ENCODE measurements at regions not wholly inside any gene's neighbourhood (a gene's known extent, or its start where the extent isn't known, plus 50 kb on each side); places are given as distances from the start of the nearest gene placed in this dataset.

DNA sequence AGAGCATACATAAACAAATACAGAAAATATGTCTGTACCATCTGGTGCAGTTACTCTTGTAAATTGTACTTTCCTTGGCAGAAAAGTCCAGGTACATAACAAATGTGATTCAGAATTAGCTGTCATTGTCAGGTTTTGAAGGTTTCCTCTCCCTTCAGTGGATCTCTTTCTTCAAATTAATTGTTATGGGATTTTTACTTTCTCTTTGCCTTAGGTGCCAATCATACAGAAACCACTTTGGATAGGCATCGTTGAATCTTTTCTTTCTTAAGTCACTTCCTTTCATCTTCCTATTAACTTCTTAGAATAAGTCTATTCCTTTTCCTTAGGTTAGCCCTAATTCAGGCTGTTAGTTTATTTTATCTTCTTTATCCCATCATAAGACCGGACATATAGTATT lies 1992.1 kb upstream of the IGFBP7 start:
- no peak for DNase-seq (ENCODE audit: low read depth)
- TF ChIP-seq, protein P1, sequence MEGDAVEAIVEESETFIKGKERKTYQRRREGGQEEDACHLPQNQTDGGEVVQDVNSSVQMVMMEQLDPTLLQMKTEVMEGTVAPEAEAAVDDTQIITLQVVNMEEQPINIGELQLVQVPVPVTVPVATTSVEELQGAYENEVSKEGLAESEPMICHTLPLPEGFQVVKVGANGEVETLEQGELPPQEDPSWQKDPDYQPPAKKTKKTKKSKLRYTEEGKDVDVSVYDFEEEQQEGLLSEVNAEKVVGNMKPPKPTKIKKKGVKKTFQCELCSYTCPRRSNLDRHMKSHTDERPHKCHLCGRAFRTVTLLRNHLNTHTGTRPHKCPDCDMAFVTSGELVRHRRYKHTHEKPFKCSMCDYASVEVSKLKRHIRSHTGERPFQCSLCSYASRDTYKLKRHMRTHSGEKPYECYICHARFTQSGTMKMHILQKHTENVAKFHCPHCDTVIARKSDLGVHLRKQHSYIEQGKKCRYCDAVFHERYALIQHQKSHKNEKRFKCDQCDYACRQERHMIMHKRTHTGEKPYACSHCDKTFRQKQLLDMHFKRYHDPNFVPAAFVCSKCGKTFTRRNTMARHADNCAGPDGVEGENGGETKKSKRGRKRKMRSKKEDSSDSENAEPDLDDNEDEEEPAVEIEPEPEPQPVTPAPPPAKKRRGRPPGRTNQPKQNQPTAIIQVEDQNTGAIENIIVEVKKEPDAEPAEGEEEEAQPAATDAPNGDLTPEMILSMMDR (IDR thresholded peaks at IDR 0.05; ENCODE audit: insufficient read depth, low read depth, low read length) = no peak
- H3K4me3 ChIP-seq (ENCODE audit: low read depth, low read length) = no peak overlapping the region

DNA sequence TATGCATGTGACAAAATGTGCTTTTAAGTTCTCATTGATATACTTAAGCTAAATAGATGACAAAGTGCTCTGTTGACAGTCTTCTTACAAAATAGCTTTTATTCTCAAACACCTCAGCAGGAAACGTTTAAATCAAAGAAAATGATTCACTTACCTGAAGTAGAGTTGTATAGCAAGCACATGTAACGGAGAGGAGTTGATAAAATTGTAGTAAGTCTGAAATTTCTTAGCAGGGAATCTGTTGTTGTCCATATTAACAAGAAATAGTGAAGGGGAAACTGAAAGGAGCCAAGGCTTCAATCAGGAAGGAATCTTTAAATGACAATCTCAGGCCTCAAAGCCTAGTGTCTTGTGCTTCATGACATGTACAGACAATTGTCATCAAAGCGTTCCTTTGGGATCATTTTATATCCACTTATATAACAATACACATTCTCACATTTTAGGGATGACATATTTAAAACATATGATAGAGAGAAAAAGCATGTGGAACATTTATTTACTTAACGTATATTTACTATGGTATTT lies 2010.2 kb upstream of the IGFBP7 start:
- no peak overlapping the region for H3K4me3 ChIP-seq (ENCODE audit: low read depth, low read length)
- TF ChIP-seq, protein P1 (IDR thresholded peaks at IDR 0.05; ENCODE audit: insufficient read depth, low read depth, low read length) = no peak
- no peak for DNase-seq (ENCODE audit: low read depth)

GRCh38 chr4:59122626-59123025 lies 2012.4 kb upstream of the IGFBP7 start:
- DNase-seq (ENCODE audit: low read depth) = no peak
- H3K4me3 ChIP-seq (ENCODE audit: low read depth, low read length) = no peak overlapping the region
- TF ChIP-seq, protein P1 (IDR thresholded peaks at IDR 0.05; ENCODE audit: insufficient read depth, low read depth, low read length) = no peak

- DNase-seq (ENCODE audit: low read depth) = no peak
- H3K4me3 ChIP-seq (ENCODE audit: low read depth, low read length) = no peak overlapping the region
- TF ChIP-seq, protein P1 (IDR thresholded peaks at IDR 0.05; ENCODE audit: insufficient read depth, low read depth, low read length) = no peak
Measured at GRCh38 chr4:59126159-59126558, 2016.0 kb upstream of the IGFBP7 start.

- no peak for DNase-seq (ENCODE audit: low read depth)
- TF ChIP-seq, protein P1 (IDR thresholded peaks at IDR 0.05; ENCODE audit: insufficient read depth, low read depth, low read length) = no peak
Measured at GRCh38 chr4:59127006-59127405, 2016.8 kb upstream of the IGFBP7 start.

DNA sequence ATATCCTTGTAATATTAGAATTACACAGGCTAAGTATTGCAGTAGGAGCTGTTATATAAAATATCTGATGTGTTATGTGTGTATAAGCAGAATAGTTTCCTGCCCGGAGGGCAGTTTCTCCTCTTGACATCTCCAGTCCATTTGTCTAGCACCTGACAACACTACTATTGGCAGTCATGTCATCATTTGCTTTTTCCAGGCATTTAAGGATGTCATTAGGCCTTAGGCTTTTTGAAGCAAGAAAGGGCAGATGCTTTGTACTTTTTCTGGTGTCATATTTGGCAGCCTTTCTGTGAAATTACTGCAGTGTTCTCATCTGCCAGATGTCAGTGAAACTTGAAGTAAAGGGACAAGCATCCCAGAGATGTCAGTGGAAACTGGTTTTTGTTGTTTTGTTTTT lies 2017.6 kb upstream of the IGFBP7 start:
- no peak for DNase-seq (ENCODE audit: low read depth)
- TF ChIP-seq, protein P1 (IDR thresholded peaks at IDR 0.05; ENCODE audit: insufficient read depth, low read depth, low read length) = no peak
- H3K4me3 ChIP-seq (ENCODE audit: low read depth, low read length) = no peak overlapping the region

More at GRCh38 chr4:59127006-59127405, 2016.8 kb upstream of the IGFBP7 start:
- H3K4me3 ChIP-seq (ENCODE audit: low read depth, low read length) = no peak overlapping the region

Measured in fibroblast of villous mesenchyme (primary cell).